HG03558 (cell line): ENCODE measurements at regions not wholly inside any gene's neighbourhood (a gene's known extent, or its start where the extent isn't known, plus 50 kb on each side); places are given as distances from the start of the nearest gene placed in this dataset.

Source experiments
- ATAC-seq: cut with Tn5 transposase; IDR thresholded peaks from one replicate; pipeline ENCODE4 v1.9.1; 2021; ENCODE audit warnings: moderate number of reproducible peaks; ENCODE audit not compliant: unreplicated experiment; ENCODE audit errors: extremely low read depth

GRCh38 chr4:138086611-138087041 is 155.5 kb downstream of the SLC7A11 start:
- no peak for ATAC-seq

GRCh38 chr4:138085736-138086305 is 156.3 kb downstream of the SLC7A11 start:
- no peak for ATAC-seq

DNA sequence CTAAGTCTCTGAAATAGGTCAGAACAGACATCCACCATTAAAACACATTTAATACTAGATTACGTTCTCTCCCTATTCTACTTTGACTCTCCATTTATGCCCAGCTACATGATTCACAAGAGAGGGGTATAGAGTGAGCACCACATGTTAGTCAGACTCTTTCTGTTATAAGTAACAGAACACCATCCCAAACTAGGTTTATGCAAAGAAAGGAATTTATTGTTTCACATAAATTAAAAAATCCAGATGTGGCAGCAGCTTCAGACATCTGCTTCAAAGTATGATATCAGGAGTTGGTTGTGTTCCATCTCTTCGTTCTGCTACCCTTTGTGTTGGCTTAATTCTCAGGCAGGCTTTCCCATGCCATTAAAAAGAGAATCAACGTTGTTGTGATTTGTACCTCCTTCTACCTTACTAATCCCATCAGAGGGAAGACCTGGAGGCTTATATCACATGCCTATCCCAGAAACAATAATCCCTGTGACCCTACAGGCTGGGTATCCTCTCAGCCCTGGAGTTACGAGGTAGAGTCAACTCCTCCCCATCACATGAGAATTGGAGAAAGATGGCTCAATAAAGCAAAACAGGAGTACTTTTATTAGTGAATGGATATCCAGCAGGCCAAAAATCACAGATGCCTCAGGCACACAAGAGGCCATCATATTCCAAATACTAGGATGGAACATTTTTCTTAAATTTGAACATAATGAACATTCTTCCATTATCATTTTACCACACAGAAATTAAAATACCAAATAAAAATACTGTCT is 163.2 kb downstream of the SLC7A11 start:
- ATAC-seq = no peak

DNA sequence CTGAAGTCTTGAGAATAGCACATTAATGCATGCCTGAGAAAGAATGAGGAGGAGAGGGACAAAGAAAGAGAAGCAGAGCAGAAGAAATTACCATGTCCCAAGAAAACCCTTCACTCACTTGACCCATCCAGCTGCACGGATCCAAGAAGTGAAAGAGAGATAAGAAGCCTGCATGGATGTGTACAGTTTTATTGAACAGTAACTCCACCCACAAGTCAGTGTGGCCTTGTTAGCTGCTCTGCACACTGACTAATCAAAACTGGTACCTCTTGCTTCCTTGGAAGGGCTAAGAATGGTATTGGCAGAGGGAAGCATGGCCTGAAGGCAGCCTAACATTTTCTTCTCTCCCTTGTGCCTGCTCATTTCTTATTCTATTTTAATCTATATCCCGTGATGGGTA is 163.9 kb downstream of the SLC7A11 start:
- no peak for ATAC-seq

DNA sequence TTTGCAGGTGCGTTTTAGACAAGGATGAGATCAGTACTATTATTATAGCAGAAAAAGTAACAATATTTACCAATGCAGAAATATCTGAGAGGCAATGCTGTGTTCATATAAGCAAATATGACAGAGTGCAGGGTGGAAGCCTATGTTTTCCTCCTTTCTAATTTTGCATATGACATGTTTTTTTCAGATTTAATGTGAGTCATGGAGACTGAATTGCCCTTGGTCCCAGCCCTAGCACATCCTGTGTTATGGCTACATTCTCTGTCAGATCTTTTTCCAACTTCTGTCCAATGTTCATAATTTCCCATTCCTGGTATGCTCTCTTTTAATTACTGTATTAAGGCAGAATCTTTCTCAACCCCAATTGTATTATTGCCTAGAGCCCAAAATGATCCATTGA is 165.6 kb downstream of the SLC7A11 start:
- no peak for ATAC-seq

GRCh38 chr4:138070816-138071215 is 171.3 kb downstream of the SLC7A11 start:
- no peak for ATAC-seq

DNA sequence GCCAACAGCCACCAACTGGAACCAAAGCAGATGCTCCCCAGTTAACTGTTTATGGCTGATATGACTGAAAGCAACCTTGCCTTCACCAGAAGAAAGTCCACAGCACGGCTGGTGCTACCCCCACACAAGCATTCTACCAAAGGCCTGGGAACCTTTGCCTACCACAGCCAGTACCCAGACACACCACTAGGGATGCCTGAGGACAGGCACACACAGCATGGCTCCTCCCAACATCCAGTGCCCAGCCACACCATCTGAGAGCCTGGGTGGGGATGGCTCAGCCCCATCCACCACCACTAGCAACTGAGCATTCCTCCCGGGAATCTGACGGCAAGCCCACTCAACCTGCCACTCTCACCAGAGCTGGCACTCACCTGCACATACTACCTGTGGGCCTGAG is 178.6 kb downstream of the SLC7A11 start:
- no peak for ATAC-seq

DNA sequence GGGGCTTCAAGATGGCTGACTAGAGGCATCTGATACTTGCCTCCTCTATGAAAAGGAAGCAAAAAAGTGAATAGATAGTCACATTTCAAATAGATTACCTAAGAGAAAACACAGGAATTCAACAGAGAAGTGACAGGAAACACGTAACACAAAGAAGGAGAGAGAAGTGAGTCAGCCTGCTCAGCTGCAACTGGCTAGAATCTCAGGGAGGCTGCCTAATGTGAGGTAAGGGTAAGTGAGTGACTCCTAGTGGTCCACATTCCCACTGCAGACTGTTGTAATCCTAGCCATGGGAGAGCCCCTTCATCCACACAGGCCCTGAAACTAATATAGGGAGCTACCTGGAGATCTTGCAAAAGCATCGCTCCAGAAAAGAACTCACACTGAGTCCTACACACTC is 179.2 kb downstream of the SLC7A11 start:
- no peak for ATAC-seq

DNA sequence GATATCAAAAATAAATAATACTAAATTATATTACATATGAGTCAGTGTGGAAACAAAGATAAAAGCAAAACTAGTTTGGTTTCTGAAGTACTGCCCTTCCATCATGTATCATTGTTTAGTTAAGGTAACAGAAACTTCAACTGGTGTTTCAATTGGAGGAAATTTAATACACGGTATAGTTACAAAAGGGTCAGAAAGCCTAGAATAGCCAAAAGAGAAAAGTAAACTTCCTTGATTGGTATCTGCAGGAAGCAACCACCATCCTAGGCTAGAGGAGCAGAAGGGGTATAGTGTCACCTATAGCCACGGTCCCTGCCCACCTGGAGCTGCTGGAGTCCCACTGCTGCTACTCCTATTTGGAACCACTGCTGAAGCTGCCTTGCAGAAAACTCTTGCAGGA is 185.6 kb downstream of the SLC7A11 start:
- ATAC-seq = no peak

DNA sequence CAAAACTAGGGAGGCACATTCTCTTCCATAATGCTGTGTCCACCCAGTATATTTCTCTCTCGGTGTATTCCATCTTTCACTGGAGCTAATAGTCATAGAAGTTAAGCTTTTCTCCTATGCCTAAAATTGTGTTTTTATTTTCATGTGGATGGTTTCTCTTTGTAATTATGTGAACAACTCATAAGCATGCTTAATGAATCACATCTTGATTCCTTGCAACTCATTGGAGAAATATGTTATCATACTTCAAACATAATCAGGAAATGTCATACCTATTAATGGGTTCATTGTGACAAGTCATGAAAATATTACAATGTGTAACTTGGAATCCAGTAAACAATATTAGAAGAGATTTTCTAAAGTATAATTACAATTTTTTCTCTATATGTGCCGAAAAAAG is 186.3 kb downstream of the SLC7A11 start:
- no peak for ATAC-seq

DNA sequence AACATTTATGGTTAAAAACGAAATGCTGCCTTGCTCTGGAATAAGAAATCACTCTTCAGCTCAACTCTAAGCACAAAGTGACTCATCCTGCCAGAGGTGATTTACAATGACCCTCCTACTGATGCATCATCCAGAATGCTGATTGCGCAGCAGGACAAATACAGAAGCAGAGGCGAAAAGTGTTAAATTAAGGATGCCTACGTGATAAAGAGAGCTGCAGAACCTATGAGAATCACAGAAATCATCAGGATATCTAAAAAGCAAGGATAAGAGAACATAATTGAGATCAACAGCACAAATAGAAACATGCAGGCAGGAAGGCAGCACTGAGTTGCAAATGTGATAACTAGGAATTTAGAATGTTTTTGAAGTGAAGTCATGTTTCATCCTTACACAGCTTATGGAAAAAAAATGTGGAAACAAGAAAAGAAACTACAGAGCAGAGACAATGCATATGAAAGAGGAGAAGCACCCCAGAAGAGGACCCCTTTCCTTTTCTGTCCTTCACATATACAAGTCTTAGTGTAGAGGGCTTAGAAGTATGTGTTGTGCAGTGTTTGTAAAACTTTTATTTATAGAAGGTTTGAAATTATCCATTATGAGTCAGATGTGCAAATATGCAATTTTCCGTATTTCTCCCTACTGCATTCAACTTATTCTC is 188.4 kb downstream of the SLC7A11 start:
- ATAC-seq = no peak

DNA sequence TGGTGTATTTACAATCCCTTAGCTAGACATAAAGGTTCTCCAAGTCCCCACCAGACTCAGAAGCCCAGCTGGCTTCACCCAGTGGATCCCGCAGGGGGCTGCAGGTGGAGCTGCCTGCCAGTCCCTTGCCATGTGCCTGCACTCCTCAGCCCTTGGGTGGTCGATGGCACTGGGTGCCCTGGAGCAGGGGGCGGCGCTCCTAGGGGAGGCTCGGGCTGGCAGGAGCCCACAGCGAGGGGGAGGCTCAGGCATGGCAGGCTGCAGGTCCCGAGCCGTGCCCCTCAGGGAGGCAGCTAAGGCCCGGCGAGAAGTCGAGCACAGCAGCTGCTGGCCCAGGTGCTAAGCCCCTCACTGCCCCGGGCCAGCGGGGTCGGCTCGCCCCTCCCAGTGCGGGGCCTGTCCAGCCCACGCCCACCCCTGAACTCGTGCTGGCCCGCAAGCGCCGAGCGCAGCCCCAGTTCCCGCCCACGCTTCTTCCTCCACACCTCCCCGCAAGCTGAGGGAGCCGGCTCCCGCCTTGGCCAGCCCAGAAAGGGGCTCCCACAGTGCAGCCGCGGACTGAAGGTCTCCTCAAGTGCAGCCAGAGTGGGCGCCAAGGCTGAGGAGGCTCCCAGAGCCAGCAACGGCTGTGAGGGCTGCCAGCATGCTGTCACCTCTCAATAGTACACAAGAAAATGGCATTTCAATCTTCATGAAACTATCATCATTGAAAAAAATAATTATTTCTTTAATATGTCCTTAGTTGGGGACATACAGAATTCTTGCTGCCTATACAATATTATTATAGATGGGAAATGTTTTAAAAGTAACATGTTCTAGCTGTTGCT is 189.1 kb downstream of the SLC7A11 start:
- ATAC-seq = no peak

DNA sequence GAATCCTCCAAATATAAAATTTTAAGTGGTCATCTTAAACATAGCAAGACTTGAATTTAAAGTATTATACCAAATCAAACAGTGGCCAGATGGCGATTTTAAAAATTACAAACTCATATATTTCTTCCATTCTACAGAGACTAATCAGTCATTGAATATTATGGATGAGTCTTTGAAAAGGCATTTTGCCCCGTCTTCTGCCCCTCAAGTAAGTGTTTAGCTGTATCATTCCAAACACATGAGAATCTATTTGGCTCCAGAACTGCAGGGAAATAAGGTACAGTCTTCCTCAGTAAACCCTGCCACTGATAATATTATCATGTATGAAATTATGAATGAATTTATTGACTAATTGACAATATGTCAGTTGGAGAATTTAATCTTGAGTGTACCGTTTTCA is 191.0 kb downstream of the SLC7A11 start:
- no peak for ATAC-seq

GRCh38 chr4:138050601-138051000 is 191.5 kb downstream of the SLC7A11 start:
- ATAC-seq = no peak

DNA sequence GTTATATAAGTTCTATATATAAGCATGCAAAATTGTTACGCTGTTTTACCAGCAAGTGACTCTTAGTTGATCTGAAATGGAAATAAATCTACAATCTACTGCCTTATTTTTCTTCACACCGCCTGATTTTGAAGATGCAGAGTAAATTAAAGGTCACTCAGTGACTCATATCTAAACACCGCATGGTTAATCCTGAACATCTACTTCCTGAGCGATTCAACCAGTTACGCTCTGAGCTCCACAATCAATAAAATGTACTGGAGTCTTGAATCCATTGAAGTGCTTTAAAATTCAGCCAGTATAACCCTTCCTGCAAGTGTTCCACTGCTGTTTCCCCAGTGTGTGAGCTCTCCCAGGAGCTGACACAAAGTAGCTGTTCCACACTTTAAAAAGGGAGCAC is 192.8 kb downstream of the SLC7A11 start:
- no peak for ATAC-seq

DNA sequence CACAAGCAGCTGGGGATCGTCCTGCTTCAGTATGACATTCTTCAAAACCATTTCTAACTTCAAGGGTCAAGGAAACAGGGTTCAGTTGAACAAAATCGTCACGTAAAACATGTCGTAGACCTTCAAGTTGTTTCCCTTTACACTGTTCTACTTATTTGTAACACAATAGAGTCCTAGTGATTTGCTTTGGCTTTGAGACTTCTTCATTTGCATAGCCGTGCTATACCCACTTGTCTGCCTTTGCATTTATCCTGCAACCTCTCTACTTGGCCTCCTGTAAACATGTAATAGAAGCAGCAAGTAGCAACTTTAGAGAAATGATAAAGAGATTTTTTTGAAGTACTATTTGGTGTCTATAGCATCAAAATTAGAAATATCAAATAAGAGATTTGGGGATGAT is 194.9 kb downstream of the SLC7A11 start:
- ATAC-seq = no peak

- ATAC-seq = no peak
Measured at GRCh38 chr4:138045036-138045435, 197.1 kb downstream of the SLC7A11 start.

DNA sequence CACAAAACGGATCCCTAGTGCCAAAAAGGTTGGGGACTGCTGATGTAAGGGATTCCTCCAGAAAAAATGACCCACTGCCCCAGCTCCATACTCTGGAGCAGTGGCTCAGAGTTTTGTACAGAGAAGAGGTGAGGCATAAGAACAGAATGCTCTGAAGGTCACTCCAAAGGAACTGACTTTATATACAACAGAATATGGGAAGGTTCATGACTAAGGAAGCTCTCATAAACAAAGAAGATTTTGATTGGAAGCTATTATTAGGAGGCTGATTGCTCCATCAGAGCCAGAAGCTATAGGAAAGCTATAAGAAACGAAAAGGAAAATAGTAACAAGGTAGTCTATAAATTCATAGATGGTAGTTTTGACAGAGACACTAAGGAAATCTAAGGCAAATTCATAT is 203.1 kb downstream of the SLC7A11 start:
- ATAC-seq = no peak

DNA sequence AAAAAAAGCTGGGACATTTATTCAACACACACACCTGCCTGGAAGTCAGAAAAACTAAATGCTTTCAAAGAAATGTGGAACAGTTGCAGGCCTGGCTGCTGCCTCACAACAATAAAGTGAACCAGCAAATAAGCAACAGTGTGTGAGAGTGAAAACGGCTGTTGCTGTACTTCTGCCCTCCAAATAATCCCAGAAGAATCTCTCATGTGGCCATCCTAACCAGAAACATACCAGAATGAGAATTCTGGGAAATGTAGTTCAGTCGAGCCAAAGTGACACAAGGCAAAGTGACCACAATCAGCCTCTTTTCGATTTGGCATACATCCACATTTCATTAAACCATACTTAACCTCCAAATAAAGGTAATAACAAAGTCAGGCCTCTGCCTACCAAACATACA is 204.5 kb downstream of the SLC7A11 start:
- no peak for ATAC-seq

- peak; percentile 100 for ATAC-seq
Measured at GRCh38 chr4:138035781-138036258, 206.3 kb downstream of the SLC7A11 start.

GRCh38 chr4:138034871-138035270 is 207.3 kb downstream of the SLC7A11 start:
- no peak for ATAC-seq
